ENCODE measurements at regions not wholly inside any gene's neighbourhood (a gene's known extent, or its start where the extent isn't known, plus 50 kb on each side); places are given as distances from the start of the nearest gene placed in this dataset.

DNA sequence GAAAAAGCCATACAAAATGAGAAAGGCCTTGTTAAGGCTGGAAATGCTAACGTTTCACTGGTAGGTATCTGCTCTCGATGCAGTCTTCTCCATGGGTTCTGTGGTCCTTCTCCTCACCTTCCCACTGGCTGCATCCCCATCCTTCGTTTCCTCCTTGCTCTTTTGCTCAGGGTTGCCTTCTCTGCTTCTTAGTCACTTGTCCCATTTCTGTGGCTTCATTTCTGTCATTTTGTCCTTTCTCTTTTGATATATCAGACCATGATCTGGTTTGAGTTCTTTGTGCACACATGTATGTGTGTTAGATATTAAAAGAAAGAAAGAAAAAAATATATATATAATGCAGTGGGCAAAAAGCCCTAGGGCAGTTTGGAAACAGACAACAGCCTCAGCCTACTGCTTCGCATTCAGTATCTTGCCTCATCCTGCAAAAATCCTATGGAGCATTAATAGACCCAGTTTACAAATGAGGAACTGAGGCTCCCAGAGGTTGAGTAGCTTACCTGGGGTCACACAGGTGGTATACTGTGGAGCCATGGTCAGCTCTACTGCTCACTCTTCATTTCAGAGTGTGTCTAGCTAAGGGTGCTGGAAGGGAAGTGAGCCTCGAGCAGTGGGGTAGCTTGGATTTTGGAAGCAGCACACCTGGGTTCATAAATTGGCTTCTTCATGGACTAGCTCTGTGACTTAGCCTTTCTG, 57.6 kb upstream of the MEDAG start:
- TF ChIP-seq, protein P1, sequence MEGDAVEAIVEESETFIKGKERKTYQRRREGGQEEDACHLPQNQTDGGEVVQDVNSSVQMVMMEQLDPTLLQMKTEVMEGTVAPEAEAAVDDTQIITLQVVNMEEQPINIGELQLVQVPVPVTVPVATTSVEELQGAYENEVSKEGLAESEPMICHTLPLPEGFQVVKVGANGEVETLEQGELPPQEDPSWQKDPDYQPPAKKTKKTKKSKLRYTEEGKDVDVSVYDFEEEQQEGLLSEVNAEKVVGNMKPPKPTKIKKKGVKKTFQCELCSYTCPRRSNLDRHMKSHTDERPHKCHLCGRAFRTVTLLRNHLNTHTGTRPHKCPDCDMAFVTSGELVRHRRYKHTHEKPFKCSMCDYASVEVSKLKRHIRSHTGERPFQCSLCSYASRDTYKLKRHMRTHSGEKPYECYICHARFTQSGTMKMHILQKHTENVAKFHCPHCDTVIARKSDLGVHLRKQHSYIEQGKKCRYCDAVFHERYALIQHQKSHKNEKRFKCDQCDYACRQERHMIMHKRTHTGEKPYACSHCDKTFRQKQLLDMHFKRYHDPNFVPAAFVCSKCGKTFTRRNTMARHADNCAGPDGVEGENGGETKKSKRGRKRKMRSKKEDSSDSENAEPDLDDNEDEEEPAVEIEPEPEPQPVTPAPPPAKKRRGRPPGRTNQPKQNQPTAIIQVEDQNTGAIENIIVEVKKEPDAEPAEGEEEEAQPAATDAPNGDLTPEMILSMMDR (IDR thresholded peaks at IDR 0.05; ENCODE audit: borderline replicate concordance, extremely low read depth, low read length, poor library complexity, severe bottlenecking): no peak
- no peak for TF ChIP-seq EZH2 (IDR thresholded peaks at IDR 0.05; ENCODE audit: borderline replicate concordance, low read depth, low read length, severe bottlenecking)
